Upper lobe of right lung (tissue), 1 donor: ENCODE measurements at regions not wholly inside any gene's neighbourhood (a gene's known extent, or its start where the extent isn't known, plus 50 kb on each side); places are given as distances from the start of the nearest gene placed in this dataset.

ENCODE experiments used
- ATAC-seq: fragments of 200-7000 bp; cut with Tn5 transposase; one replicate; pipeline ENCODE4 v1.9.1; 2020; ENCODE audit warnings: mild to moderate bottlenecking, moderate library complexity
- DNase-seq: peaks from one replicate; pipeline ENCODE4 v3.0.0-alpha.2; 2020
- H3K27ac ChIP-seq: fragments of 200-600 bp; one replicate; pipeline ENCODE4 v1.8.0; 2022
- H3K27me3 ChIP-seq: fragments of 200-600 bp; one replicate; pipeline ENCODE4 v1.8.0; 2022; ENCODE audit warnings: mild to moderate bottlenecking
- H3K36me3 ChIP-seq: fragments of 200-600 bp; one replicate; pipeline ENCODE4 v1.8.0; 2022
- H3K4me1 ChIP-seq: fragments of 200-600 bp; one replicate; pipeline ENCODE4 v1.8.0; 2022
- H3K4me3 ChIP-seq: fragments of 200-600 bp; one replicate; pipeline ENCODE4 v1.8.0; 2022; ENCODE audit warnings: mild to moderate bottlenecking
- H3K9me3 ChIP-seq: fragments of 200-600 bp; one replicate; pipeline ENCODE4 v1.8.0; 2022
- intact Hi-C: fragments of 100-400 bp; cut with DNase I; formaldehyde crosslinking; loops from one replicate; pipeline ENCODE4 v1.11.0; 2022
- TF ChIP-seq, protein P1 (sequence below): fragments of 200-600 bp; IDR thresholded peaks from one replicate; pipeline ENCODE4 v1.8.0; 2022; ENCODE audit warnings: antibody characterized with exemption
- donor health status: DM: no; HTN: yes; CAD: no; lungs with severe emphysema.

DNA sequence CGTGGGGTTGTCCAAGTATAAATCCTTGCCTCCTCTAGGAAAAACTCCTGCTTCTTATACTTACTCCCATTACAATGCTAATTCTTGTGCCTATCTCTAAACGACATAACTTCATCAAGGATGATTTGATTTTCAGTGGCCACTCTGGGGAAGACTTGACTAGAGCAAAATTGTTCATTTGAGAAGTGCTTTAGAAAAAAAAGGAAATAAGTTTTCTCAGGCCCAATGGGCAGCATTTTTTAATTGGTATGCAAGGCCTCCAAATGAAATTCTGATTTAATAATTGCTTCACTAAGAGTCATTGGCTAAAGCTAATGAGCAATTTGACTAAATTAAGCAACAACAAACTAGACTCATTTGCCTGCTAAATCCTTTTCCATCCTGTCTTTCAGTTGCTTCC is 496.1 kb downstream of the TSN start:
- Histone ChIP-seq H3K4me3 (no peak overlapping the region), H3K36me3 (no peaks in the 10 kb centered on the region), H3K27ac (no peak overlapping the region), H3K27me3 (no peaks in the 10 kb centered on the region), H3K9me3 (no peaks in the 10 kb centered on the region), H3K4me1 (no peaks in the 10 kb centered on the region)
- TF ChIP-seq, protein P1, sequence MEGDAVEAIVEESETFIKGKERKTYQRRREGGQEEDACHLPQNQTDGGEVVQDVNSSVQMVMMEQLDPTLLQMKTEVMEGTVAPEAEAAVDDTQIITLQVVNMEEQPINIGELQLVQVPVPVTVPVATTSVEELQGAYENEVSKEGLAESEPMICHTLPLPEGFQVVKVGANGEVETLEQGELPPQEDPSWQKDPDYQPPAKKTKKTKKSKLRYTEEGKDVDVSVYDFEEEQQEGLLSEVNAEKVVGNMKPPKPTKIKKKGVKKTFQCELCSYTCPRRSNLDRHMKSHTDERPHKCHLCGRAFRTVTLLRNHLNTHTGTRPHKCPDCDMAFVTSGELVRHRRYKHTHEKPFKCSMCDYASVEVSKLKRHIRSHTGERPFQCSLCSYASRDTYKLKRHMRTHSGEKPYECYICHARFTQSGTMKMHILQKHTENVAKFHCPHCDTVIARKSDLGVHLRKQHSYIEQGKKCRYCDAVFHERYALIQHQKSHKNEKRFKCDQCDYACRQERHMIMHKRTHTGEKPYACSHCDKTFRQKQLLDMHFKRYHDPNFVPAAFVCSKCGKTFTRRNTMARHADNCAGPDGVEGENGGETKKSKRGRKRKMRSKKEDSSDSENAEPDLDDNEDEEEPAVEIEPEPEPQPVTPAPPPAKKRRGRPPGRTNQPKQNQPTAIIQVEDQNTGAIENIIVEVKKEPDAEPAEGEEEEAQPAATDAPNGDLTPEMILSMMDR: no peak
- DNase-seq (no peak), ATAC-seq (no peak)
- intact Hi-C loops: no loop called here

DNA sequence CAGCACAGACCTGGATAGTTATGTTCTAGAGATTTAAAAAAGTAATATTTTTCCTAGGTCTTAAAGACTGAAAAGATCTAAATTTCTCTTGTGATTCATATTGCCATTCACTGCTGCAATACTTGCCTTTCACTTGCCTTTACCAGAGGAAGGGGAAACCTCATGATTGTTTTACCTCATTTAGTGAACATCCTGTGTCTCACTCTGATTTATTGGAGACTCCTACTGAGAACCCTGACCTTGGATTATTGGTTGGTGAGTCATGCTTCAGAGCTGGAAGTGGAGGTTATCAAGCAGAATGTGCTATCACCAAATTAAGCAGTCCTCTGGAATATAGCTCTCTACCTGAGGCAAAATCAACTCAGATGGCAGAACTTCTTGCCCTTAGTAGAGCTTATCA is 500.5 kb downstream of the TSN start:
- H3K4me3 ChIP-seq: no peak overlapping the region
- DNase-seq (no peak), ATAC-seq (no peak)
- H3K36me3 ChIP-seq: no peaks in the 10 kb centered on the region
- no peak overlapping the region for H3K27ac ChIP-seq
- intact Hi-C loops: no loop called here
- no peaks in the 10 kb centered on the region for H3K4me1 ChIP-seq
- H3K27me3 ChIP-seq: no peaks in the 10 kb centered on the region
- TF ChIP-seq, protein P1: no peak
- no peaks in the 10 kb centered on the region for H3K9me3 ChIP-seq

DNA sequence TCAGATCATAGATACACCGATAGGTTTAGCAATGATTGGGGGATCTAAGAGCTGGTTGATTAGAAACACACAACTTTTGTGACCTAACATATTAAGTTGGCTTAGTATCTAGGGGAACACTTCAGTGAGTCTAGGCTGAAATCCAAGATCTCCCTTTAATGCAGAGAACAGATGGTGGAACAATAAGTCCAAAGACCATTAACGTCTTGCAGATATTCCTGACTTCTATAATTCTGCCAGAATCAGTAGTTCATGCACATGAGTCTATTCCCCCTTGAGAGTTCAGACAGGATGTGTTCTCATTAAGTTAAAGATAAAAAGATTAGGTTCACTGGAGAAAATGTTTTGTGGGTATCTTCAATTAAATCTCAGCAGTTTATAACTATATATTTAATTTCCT is 506.5 kb downstream of the TSN start:
- TF ChIP-seq, protein P1: no peak
- Histone ChIP-seq H3K27me3 (no peaks in the 10 kb centered on the region), H3K4me3 (no peak overlapping the region), H3K9me3 (no peaks in the 10 kb centered on the region), H3K4me1 (no peaks in the 10 kb centered on the region), H3K36me3 (no peaks in the 10 kb centered on the region), H3K27ac (no peak overlapping the region)
- ATAC-seq (no peak), DNase-seq (no peak)
- intact Hi-C loops: no loop called here

DNA sequence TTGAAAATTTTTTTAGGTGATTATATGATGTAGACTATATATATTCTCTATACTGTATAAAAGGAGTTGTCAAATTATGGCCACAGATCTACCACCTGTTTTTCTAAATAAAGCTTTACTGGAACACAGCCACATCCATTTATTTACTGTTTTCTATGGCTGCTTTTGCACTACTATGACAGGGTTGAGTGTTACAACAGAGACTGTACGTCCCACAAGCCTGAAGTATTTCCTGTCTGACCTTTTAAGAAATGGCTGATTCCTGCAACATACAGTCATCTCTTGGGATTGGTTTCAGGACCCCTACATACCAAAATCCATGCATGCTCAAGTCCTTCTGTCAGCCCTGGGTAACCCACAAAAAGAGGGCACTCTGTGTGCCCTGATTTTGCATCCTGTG is 508.3 kb downstream of the TSN start:
- Histone ChIP-seq H3K27ac (no peak overlapping the region), H3K9me3 (no peaks in the 10 kb centered on the region), H3K4me3 (no peak overlapping the region), H3K36me3 (no peaks in the 10 kb centered on the region), H3K27me3 (no peaks in the 10 kb centered on the region), H3K4me1 (no peaks in the 10 kb centered on the region)
- TF ChIP-seq, protein P1: no peak
- intact Hi-C loops: no loop called here
- ATAC-seq: no peak
- DNase-seq: no peak

DNA sequence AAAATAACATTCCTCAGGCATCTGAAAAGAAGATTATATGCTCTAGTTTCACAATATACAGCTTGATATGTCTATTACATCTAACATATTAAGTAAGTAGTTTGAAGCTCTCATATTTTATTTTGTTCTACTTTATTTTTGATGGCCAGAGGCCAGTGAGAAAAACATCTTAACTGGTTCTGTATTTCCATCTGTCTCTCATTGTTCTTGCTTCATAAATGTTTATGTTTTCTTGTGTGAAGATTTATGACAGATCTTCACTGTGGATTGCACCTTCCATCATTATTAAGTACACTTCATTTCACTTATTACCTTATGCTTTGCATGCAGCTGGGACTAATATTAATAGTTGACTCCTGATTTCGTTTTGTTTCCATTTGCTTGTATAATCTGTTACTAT is 511.2 kb downstream of the TSN start:
- no peaks in the 10 kb centered on the region for H3K4me1 ChIP-seq
- H3K27me3 ChIP-seq: no peaks in the 10 kb centered on the region
- H3K36me3 ChIP-seq: no peaks in the 10 kb centered on the region
- no peak overlapping the region for H3K27ac ChIP-seq
- TF ChIP-seq, protein P1: no peak
- H3K4me3 ChIP-seq: no peak overlapping the region
- ATAC-seq: no peak
- intact Hi-C loops: no loop called here
- no peaks in the 10 kb centered on the region for H3K9me3 ChIP-seq
- no peak for DNase-seq

DNA sequence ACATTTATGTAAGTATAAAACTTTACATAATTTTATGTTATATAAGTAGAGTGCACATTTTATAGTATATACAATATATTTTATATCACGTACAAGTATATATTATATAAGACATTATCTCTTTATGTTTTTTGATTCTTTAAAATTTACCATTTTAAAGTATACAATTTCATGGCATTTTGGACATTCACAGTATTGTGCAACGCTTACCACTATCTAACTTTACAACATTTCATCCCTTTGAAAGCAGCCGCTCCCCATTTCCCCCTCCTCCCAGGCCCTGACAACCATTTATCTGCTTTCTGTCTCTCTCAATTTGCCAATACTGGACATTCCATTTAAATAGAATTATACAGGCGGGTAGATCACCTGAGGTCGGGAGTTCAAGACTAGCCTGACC is 512.5 kb downstream of the TSN start:
- TF ChIP-seq, protein P1: no peak
- intact Hi-C loops: no loop called here
- H3K4me3 ChIP-seq: no peak overlapping the region
- H3K36me3 ChIP-seq: no peaks in the 10 kb centered on the region
- no peaks in the 10 kb centered on the region for H3K4me1 ChIP-seq
- DNase-seq (no peak), ATAC-seq (no peak)
- no peak overlapping the region for H3K27ac ChIP-seq
- H3K9me3 ChIP-seq: no peaks in the 10 kb centered on the region
- no peaks in the 10 kb centered on the region for H3K27me3 ChIP-seq
